Ascending aorta (tissue), 2 donors: ENCODE measurements at regions not wholly inside any gene's neighbourhood (a gene's known extent, or its start where the extent isn't known, plus 50 kb on each side); places are given as distances from the start of the nearest gene placed in this dataset.
"Not testable (repeated sequence)": the region's sequence is repeated elsewhere in the genome, so short reads cannot be mapped to it uniquely, and the experiment has no call there.

Source experiments
- DNase-seq, 2 donors: peaks; one replicate each; pipeline ENCODE4 v3.0.0-alpha.2; 2019; ENCODE audit warnings: low spot score in 2 of 2
- H3K27ac ChIP-seq, 2 donors: fragments of 200-600 bp; sonication (generic); one replicate each; pipeline ENCODE4 v1.5.1; 2016 to 2017; ENCODE audit warnings: mild to moderate bottlenecking in 1 of 2
- H3K27me3 ChIP-seq: fragments of 200-600 bp; sonication (generic); one replicate; pipeline ENCODE4 v1.5.1; 2017
- H3K36me3 ChIP-seq, 2 donors: fragments of 200-600 bp; sonication (generic); one replicate each; pipeline ENCODE4 v1.5.1; 2016
- H3K4me1 ChIP-seq, 2 donors: fragments of 200-600 bp; sonication (generic); one replicate each; pipeline ENCODE4 v1.5.1; 2016 to 2017; ENCODE audit warnings: mild to moderate bottlenecking in 1 of 2
- H3K4me3 ChIP-seq, 2 donors: fragments of 200-600 bp; sonication (generic); one replicate each; pipeline ENCODE4 v1.5.1; 2016 to 2017; ENCODE audit warnings: mild to moderate bottlenecking in 1 of 2
- H3K9me3 ChIP-seq, 2 donors: fragments of 200-600 bp; sonication (generic); one replicate each; pipeline ENCODE4 v1.5.1; 2016
- intact Hi-C: fragments of 100-400 bp; cut with DNase I; formaldehyde crosslinking; loops from one replicate; pipeline ENCODE4 v1.15.1; 2023
- TF ChIP-seq, protein P1 (sequence below), 3 experiments: fragments of 200-600 bp in 2 of 3; fragments of 450-650 bp in 1 of 3; sonication (generic) in 2 of 3; IDR thresholded peaks; one replicate each; pipeline ENCODE4 v1.5.1; 2016 to 2019; ENCODE audit warnings: antibody characterized with exemption in 3 of 3, mild to moderate bottlenecking in 1 of 3, moderate library complexity in 1 of 3

DNA sequence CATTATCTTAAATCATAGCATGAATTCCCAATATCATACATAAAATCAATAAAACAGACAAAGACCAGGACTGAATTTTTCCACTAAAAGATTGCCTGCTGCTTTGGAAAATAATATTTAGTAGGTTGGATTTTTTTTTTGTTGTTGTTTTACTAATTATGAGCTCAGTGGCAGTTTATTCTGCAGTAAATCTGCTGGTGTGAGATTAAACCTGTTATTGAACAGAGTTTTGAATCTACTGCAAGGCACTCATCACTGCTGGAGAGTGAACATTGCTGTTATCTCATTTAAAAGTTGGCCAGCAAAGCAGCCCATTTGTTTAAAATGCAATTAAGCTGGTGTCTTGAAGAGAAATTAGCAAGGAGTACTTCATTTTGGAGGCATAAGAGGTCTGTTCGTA is 986.1 kb downstream of the ADGRL2 start:
- intact Hi-C loops, result no loop called here
- H3K9me3 ChIP-seq, result peaks cover 0 to 3% of the 10 kb centered on the region in 2 donors
- no peak overlapping the region for H3K27ac ChIP-seq
- H3K4me3 ChIP-seq, result no peak overlapping the region
- no peaks in the 10 kb centered on the region for H3K27me3 ChIP-seq
- no peaks in the 10 kb centered on the region for H3K36me3 ChIP-seq
- H3K4me1 ChIP-seq, result no peaks in the 10 kb centered on the region
- no peak for DNase-seq
- TF ChIP-seq, protein P1, sequence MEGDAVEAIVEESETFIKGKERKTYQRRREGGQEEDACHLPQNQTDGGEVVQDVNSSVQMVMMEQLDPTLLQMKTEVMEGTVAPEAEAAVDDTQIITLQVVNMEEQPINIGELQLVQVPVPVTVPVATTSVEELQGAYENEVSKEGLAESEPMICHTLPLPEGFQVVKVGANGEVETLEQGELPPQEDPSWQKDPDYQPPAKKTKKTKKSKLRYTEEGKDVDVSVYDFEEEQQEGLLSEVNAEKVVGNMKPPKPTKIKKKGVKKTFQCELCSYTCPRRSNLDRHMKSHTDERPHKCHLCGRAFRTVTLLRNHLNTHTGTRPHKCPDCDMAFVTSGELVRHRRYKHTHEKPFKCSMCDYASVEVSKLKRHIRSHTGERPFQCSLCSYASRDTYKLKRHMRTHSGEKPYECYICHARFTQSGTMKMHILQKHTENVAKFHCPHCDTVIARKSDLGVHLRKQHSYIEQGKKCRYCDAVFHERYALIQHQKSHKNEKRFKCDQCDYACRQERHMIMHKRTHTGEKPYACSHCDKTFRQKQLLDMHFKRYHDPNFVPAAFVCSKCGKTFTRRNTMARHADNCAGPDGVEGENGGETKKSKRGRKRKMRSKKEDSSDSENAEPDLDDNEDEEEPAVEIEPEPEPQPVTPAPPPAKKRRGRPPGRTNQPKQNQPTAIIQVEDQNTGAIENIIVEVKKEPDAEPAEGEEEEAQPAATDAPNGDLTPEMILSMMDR (IDR thresholded peaks at IDR 0.05), result no peak

DNA sequence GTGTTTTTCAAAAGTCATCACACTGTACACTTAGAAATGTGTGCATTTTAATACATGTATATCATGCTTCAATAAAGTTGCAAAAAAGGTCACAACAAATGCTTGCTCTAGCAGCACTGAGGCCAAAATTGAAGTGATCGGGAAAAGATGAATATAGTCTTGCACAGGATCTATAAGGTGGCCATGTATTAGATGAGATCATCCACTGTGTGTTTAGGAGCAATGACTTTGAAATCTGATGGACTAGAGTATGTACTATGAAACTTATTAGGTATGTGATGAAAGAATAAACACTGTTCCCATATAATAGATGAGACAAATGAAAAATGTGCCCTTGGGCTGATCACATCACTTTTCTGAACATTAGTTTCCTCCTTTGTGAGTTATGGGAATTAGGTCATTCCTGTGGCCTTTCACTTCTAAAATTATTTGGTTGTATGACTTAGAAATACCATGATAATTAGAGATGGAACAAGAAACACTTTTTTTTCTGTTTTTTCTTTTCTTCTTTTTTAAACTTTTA is 984.6 kb downstream of the ADGRL2 start:
- TF ChIP-seq, protein P1 (IDR thresholded peaks at IDR 0.05), result no peak
- Histone ChIP-seq H3K27ac (no peak overlapping the region), H3K27me3 (no peaks in the 10 kb centered on the region), H3K4me1 (no peaks in the 10 kb centered on the region), H3K4me3 (no peak overlapping the region), H3K36me3 (no peaks in the 10 kb centered on the region), H3K9me3 (peaks cover 0 to 2% of the 10 kb centered on the region in 2 donors)
- DNase-seq, result no peak
- intact Hi-C loops, result no loop called here

DNA sequence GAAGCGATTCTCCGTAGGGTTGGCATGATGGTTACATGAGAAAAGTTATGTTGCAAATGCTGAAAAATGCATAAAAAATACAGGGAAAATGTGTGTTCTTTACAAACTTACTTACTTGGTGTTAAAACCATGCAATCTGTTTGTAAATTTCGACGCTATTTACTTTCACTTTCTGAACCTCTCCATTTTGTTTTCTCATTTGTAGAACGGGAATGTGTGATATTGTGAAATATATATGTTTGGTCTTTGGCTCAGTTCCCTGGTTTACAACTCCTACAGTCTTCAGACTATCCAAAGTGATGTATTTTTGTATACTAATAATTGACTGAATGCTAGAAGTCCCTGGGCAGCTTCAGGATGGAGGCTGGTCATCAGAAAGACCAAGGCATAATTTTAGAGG is 982.3 kb downstream of the ADGRL2 start:
- H3K4me1 ChIP-seq, result no peaks in the 10 kb centered on the region
- H3K9me3 ChIP-seq, result no peaks in the 10 kb centered on the region
- DNase-seq, result no peak
- no peak overlapping the region for H3K27ac ChIP-seq
- TF ChIP-seq, protein P1 (IDR thresholded peaks at IDR 0.05), result no peak
- intact Hi-C loops, result no loop called here
- no peaks in the 10 kb centered on the region for H3K36me3 ChIP-seq
- H3K4me3 ChIP-seq, result no peak overlapping the region
- no peaks in the 10 kb centered on the region for H3K27me3 ChIP-seq

DNA sequence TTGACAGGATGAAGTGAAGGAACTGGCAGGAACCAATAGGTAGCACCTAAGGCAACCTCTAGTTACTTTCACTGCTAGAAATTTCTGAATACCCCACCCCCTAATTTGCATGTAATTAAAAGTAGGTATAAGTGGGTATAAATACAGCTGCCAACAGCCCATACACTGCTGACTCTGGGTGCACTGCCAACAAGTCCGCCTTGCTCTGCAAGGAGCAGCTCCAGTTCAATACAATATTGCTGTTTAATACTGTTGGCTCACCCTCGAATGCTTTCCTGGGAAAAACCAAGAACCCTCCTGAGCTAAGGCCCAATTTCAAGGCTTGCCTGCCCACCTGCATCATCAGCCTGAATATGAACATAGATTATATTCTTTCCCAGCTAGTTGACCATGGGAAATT is 981.9 kb downstream of the ADGRL2 start:
- TF ChIP-seq, protein P1 (IDR thresholded peaks at IDR 0.05), result no peak
- DNase-seq, result no peak
- Histone ChIP-seq H3K36me3 (no peaks in the 10 kb centered on the region), H3K4me3 (no peak overlapping the region), H3K4me1 (no peaks in the 10 kb centered on the region), H3K27me3 (no peaks in the 10 kb centered on the region), H3K27ac (no peak overlapping the region), H3K9me3 (no peaks in the 10 kb centered on the region)
- intact Hi-C loops, result no loop called here

DNA sequence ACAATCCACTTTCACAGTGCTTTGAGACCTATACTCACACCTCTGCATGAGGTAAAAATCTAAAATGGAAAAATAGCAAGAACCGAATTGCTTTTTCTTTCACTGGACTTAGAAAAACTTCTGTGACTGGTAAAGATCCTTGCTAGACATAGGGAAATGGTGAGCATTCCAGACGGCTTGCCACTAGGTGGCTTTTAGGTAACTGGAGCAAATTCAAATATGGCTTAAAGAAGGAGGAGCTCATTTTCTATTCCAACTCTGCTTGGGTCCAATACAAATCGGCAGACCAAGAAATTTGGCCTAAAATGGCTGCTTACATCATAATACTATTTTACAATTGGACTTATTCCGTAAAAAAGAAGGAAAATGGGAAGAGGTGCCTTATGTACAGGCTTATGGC is 977.9 kb downstream of the ADGRL2 start:
- Histone ChIP-seq H3K4me1 (no peaks in the 10 kb centered on the region), H3K9me3 (no peaks in the 10 kb centered on the region), H3K4me3 (no peak overlapping the region), H3K36me3 (no peaks in the 10 kb centered on the region), H3K27me3 (no peaks in the 10 kb centered on the region), H3K27ac (no peak overlapping the region)
- no peak for DNase-seq
- intact Hi-C loops, result no loop called here
- TF ChIP-seq, protein P1 (IDR thresholded peaks at IDR 0.05), result no peak

DNA sequence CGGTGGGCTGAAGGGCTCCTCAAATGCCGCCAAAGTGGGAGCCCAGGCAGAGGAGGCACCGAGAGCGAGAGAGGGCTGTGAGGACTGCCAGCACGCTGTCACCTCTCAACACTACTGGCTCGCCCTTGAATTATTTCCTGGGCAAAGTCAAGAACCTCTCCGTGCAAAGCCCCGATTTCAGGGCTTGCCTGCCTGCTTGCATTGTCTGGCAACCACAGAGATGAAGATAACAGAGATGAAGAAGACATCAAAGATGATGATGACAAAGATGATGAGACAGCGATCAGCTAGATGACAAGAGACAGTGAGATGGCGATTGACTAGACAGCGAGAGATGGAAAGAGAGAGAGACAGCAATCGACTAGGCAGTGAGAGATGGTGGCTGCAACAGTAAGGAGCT is 976.5 kb downstream of the ADGRL2 start:
- TF ChIP-seq, protein P1 (IDR thresholded peaks at IDR 0.05), result no peak
- Histone ChIP-seq H3K4me1 (no peaks in the 10 kb centered on the region), H3K9me3 (no peaks in the 10 kb centered on the region), H3K36me3 (no peaks in the 10 kb centered on the region), H3K27me3 (no peaks in the 10 kb centered on the region), H3K27ac (no peak overlapping the region), H3K4me3 (no peak overlapping the region)
- DNase-seq, result no peak
- intact Hi-C loops, result no loop called here

DNA sequence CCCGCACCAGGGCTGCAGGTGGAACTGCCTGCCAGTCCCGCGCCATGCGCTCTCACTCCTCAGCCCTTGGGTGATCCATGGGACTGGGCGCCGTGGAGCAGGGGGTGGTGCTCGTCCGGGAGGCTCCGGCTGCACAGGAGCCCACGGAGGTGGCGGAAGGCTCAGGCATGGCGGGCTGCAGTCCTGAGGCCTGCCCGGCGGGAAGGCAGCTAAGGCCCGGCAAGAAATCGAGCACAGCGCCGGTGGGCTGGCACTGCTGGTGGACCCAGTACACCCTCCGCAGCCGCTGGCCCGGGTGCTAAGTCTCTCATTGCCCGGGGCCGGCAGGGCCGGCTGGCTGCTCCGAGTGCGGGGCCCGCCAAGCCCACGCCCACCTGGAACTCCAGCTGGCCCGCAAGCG is 976.0 kb downstream of the ADGRL2 start:
- H3K4me3 ChIP-seq, H3K27me3 ChIP-seq, H3K27ac ChIP-seq, intact Hi-C loops, H3K36me3 ChIP-seq, H3K4me1 ChIP-seq, DNase-seq, H3K9me3 ChIP-seq: not testable (repeated sequence)
